ENCODE measurements at regions not wholly inside any gene's neighbourhood (a gene's known extent, or its start where the extent isn't known, plus 50 kb on each side); places are given as distances from the start of the nearest gene placed in this dataset.

GRCh38 chr2:17010104-17010503 lies 344.5 kb upstream of the CYRIA start (continued):
- TF ChIP-seq FOXJ3 (CRISPR knock-in tag; IDR thresholded peaks at IDR 0.05) (no peak), SMC3 (IDR thresholded peaks at IDR 0.05; ENCODE audit: low read depth, low read length) (no peak), CHD2 (IDR thresholded peaks at IDR 0.05; ENCODE audit: low read length, partially characterized antibody) (peak; percentile 53), RFX5 (IDR thresholded peaks at IDR 0.05; ENCODE audit: low read length) (no peak), RCOR1 (IDR thresholded peaks at IDR 0.05; ENCODE audit: low read length) (peak; percentile 77), SIN3A (IDR thresholded peaks at IDR 0.05; ENCODE audit: borderline replicate concordance, low read depth, low read length) (no peak), TCF12 (IDR thresholded peaks at IDR 0.05) (0 out of 2 replicates have a peak, but pooled peaks have one; percentile 18)

GRCh38 chr2:17000184-17000482 lies 334.5 kb upstream of the CYRIA start:
- Histone ChIP-seq H3K36me3 (replicated peaks in 1 of 2; ENCODE audit: control insufficient read depth in 1 of 2, insufficient read depth in 2 of 2, low read length in 1 of 2) (no peaks in the 10 kb centered on the region), H3K27ac (ENCODE audit: low read depth in 2 of 2, low read length in 1 of 2) (peak overlapping the region in 1 of 2 experiments; percentile 94; a peak in 2 of 4 replicates), H2AFZ (ENCODE audit: low read depth) (no peak overlapping the region), H3K9ac (no peak overlapping the region), H3F3A (replicated peaks; ENCODE audit: insufficient read depth) (no peaks in the 10 kb centered on the region), H4K20me1 (ENCODE audit: insufficient read depth) (no peaks in the 10 kb centered on the region), H3K27me3 (ENCODE audit: insufficient read depth) (no peaks in the 10 kb centered on the region), H3K9me3 (no peaks in the 10 kb centered on the region), H3K4me2 (no peak overlapping the region), H3K4me3 (ENCODE audit: low read depth in 2 of 2, low read length in 1 of 2) (no peak overlapping the region), H3K9me2 (no peaks in the 10 kb centered on the region), H3K4me1 (ENCODE audit: control insufficient read depth in 1 of 2, insufficient read depth in 2 of 2, low read depth in 1 of 2, low read length in 1 of 2) (peaks cover 0 to 13% of the 10 kb centered on the region in 2 experiments; a peak in 2 of 4 replicates), H3K79me2 (ENCODE audit: insufficient read depth) (no peaks in the 10 kb centered on the region)
- 6% methylated on average over 1 of the region's 1 CpG for WGBS (ENCODE audit: low lambda C conversion rate)
- DNase-seq, result peak; percentile 47
- ChIA-PET POLR2A (no interaction called here), CTCF (interaction anchor here (1.0 to 2.2 kb wide), 2 partner anchors 84 to 309 kb away, joined by 3 to 6 read pairs; no protein-coding TSS in a partner anchor)
- TF ChIP-seq RFX5 (IDR thresholded peaks at IDR 0.05; ENCODE audit: low read length) (no peak), MAX (IDR thresholded peaks at IDR 0.05; ENCODE audit: low read depth) (no peak), TEAD4 (IDR thresholded peaks at IDR 0.05; ENCODE audit: borderline replicate concordance, insufficient read depth) (0 out of 2 replicates have a peak, but pooled peaks have one; percentile 11), ELF1 (IDR thresholded peaks at IDR 0.05) (no peak), PBX3 (IDR thresholded peaks at IDR 0.05) (0 out of 2 replicates have a peak, but pooled peaks have one; percentile 28), MXI1 (IDR thresholded peaks at IDR 0.05; ENCODE audit: low read depth, low read length) (no peak; the same call in 1 of the 2 replicates), CHD2 (IDR thresholded peaks at IDR 0.05; ENCODE audit: low read length, partially characterized antibody) (peak; percentile 78), NFIC (IDR thresholded peaks at IDR 0.05; ENCODE audit: borderline replicate concordance) (no peak), GATA2 (CRISPR knock-in tag; IDR thresholded peaks at IDR 0.05) (peak; percentile 96), YY1 (IDR thresholded peaks at IDR 0.05; ENCODE audit: low read depth) (no peak), FOXM1 (IDR thresholded peaks at IDR 0.05; ENCODE audit: low read depth) (no peak), USF2 (IDR thresholded peaks at IDR 0.05; ENCODE audit: borderline replicate concordance, low read depth, low read length) (no peak), NRF1 (IDR thresholded peaks at IDR 0.05; ENCODE audit: low read depth, low read length) (no peak), RCOR1 (IDR thresholded peaks at IDR 0.05; ENCODE audit: low read length) (peak; percentile 93), USF1 (IDR thresholded peaks at IDR 0.05; ENCODE audit: borderline replicate concordance, low read depth) (no peak), TCF12 (IDR thresholded peaks at IDR 0.05) (peak; percentile 65), EP300 (IDR thresholded peaks at IDR 0.05; ENCODE audit: borderline replicate concordance in 1 of 2, low read depth in 1 of 2, low read length in 1 of 2) (peak in 1 of 2 experiments; percentile 99; a peak in 2 of 4 replicates), JUND (IDR thresholded peaks at IDR 0.05) (no peak), RAD21 (IDR thresholded peaks at IDR 0.05; ENCODE audit: low read length) (peak; percentile 51), FOSL2 (IDR thresholded peaks at IDR 0.05; ENCODE audit: borderline replicate concordance, low read depth) (no peak), GABPA (IDR thresholded peaks at IDR 0.05; ENCODE audit: low read depth) (no peak), POLR2AphosphoS5 (IDR thresholded peaks at IDR 0.05; ENCODE audit: low read depth, low read length) (no peak), SMC3 (IDR thresholded peaks at IDR 0.05; ENCODE audit: low read depth, low read length) (no peak), MEF2A (IDR thresholded peaks at IDR 0.05; ENCODE audit: borderline replicate concordance, low read depth) (no peak), IRF3 (IDR thresholded peaks at IDR 0.05; ENCODE audit: low read depth, low read length) (no peak), FOXJ3 (CRISPR knock-in tag; IDR thresholded peaks at IDR 0.05) (peak; percentile 93), EZH2phosphoT487 (IDR thresholded peaks at IDR 0.05; ENCODE audit: borderline replicate concordance, low read depth) (no peak)
